K562 (cell line): ENCODE measurements at regions not wholly inside any gene's neighbourhood (a gene's known extent, or its start where the extent isn't known, plus 50 kb on each side); places are given as distances from the start of the nearest gene placed in this dataset.

Experiments
- ATAC-seq: fragments of 200-7000 bp; cut with Tn5 transposase; 3 replicates; pipeline ENCODE4 v1.9.1; 2020; ENCODE audit warnings: moderate library complexity
- BruUV-seq: library from RNA; stranded (reverse); fragments of 400-500 nt; replicated peaks from 2 replicates; lab custom pipeline; 2021; lab: Mats Ljungman, UMichigan
- CTCF ChIA-PET: fragments of 300-600 bp; formaldehyde crosslinking; extraction: SDS; loops from one replicate; lab custom pipeline; 2021; ENCODE audit warnings: low intra/inter-chr PET ratio; lab: Yijun Ruan, JAX
- POLR2A ChIA-PET: fragments of 300-600, 350-650 bp; sonication (Branson Sonifier 250); formaldehyde crosslinking; extraction: SDS; loops from one replicate; lab custom pipeline; 2021; ENCODE audit warnings: antibody characterized with exemption, inconsistent platforms; lab: Yijun Ruan, JAX
- DNase-seq, 4 experiments: peaks; one replicate each; pipeline versions ENCODE4 v3.0.0 to v3.0.0-alpha.2; 2011 to 2018; ENCODE audit warnings: low spot score in 3 of 4, mixed read lengths in 3 of 4; ENCODE audit errors: extremely low read depth in 1 of 4
- FAIRE-seq: peaks from 2 replicates; lab custom pipeline; 2011; peaks lifted over from hg19 to GRCh38; lab: Jason Lieb, UNC
- H2AFZ ChIP-seq: 2 replicates; pipeline ENCODE4 v1.6.0; 2011; ENCODE audit warnings: low read depth, low read length, control low read depth, inconsistent platforms
- H3K27ac ChIP-seq: fragments of 200-600 bp; 3 replicates; pipeline ENCODE4 v1.8.0; 2011; ENCODE audit warnings: low read depth, mild to moderate bottlenecking, control low read depth, inconsistent platforms, low read length, moderate library complexity, mixed read lengths; ENCODE audit errors: extremely low read depth
- H3K27me3 ChIP-seq, 2 experiments: fragments of 300-600 bp in 1 of 2; 2 replicates in 1 of 2; 3 replicates in 1 of 2; pipeline versions ENCODE4 v1.6.0 to v1.8.0; 2011; ENCODE audit warnings: inconsistent platforms in 2 of 2, low read length in 2 of 2, mild to moderate bottlenecking in 1 of 2, mixed read lengths in 1 of 2, moderate library complexity in 1 of 2; ENCODE audit not compliant: control insufficient read depth in 2 of 2, insufficient read depth in 2 of 2
- H3K36me3 ChIP-seq: fragments of 300-600 bp; 3 replicates; pipeline ENCODE4 v1.8.0; 2011; ENCODE audit warnings: mild to moderate bottlenecking, low read length, inconsistent platforms; ENCODE audit not compliant: control insufficient read depth, insufficient read depth
- H3K4me1 ChIP-seq, 2 experiments: fragments of 200-600 bp in 1 of 2; replicated peaks in 1 of 2; 2 replicates in 1 of 2; 3 replicates in 1 of 2; pipeline versions ENCODE4 v1.5.1 to v1.8.0; 2011; ENCODE audit warnings: inconsistent platforms in 2 of 2, low read length in 2 of 2, mild to moderate bottlenecking in 1 of 2, mixed read lengths in 1 of 2, moderate library complexity in 1 of 2; ENCODE audit not compliant: control insufficient read depth in 2 of 2, insufficient read depth in 2 of 2
- H3K4me2 ChIP-seq: 2 replicates; pipeline ENCODE4 v1.6.1; 2011; ENCODE audit warnings: low read length, control low read depth, inconsistent platforms, mixed read lengths; ENCODE audit not compliant: insufficient read depth
- H3K4me3 ChIP-seq: fragments of 200-600 bp; sonication (generic), shearing (Covaris generic); 2 replicates; pipeline ENCODE4 v1.5.1; 2016; ENCODE audit warnings: control low read depth, inconsistent platforms
- H3K79me2 ChIP-seq: fragments of 200-600 bp; 3 replicates; pipeline ENCODE4 v1.8.0; 2011; ENCODE audit warnings: low read length, inconsistent platforms; ENCODE audit not compliant: control insufficient read depth, insufficient read depth
- H3K9ac ChIP-seq, 2 experiments: 2 replicates each; pipeline versions ENCODE4 v1.6.0 to v1.6.1; 2011; ENCODE audit warnings: low read depth in 2 of 2, low read length in 2 of 2, control low read depth in 1 of 2, inconsistent platforms in 1 of 2, mild to moderate bottlenecking in 1 of 2, mixed read lengths in 1 of 2; ENCODE audit not compliant: insufficient read depth in 1 of 2
- H3K9me1 ChIP-seq: one replicate; pipeline ENCODE4 v1.6.0; 2011; ENCODE audit warnings: inconsistent platforms, mild to moderate bottlenecking, low read length, moderate library complexity; ENCODE audit not compliant: control insufficient read depth, insufficient read depth
- H3K9me3 ChIP-seq: replicated peaks from 2 replicates; pipeline ENCODE4 v1.5.1; 2011; ENCODE audit warnings: low read depth, low read length, inconsistent platforms; ENCODE audit not compliant: control insufficient read depth, insufficient read depth
- H4K20me1 ChIP-seq: replicated peaks from 2 replicates; pipeline ENCODE4 v1.6.1; 2011; ENCODE audit warnings: low read length, inconsistent platforms, mixed read lengths; ENCODE audit not compliant: control insufficient read depth, insufficient read depth
- BRD4 ChIP-seq: fragments of 200-600 bp; sonication (generic); IDR thresholded peaks from 2 replicates; pipeline ENCODE4 v1.6.1; 2017; ENCODE audit warnings: inconsistent platforms
- KDM1A ChIP-seq, 2 experiments: fragments of 450-650 bp; IDR thresholded peaks; 2 replicates each; pipeline ENCODE4 v1.6.1; 2016; ENCODE audit warnings: mild to moderate bottlenecking in 2 of 2
- NR1H2 ChIP-seq: sonication (generic); formaldehyde crosslinking; IDR thresholded peaks from 2 replicates; pipeline ENCODE4 v1.4.0; 2020; ENCODE audit warnings: mild to moderate bottlenecking, missing genetic modification reagents
- SFPQ ChIP-seq: fragments of 200-400 bp; formaldehyde crosslinking; IDR thresholded peaks from 2 replicates; pipeline ENCODE4 v1.6.1; 2017; ENCODE audit warnings: mild to moderate bottlenecking, low read depth, low read length, moderate library complexity
- SIN3B ChIP-seq: fragments of 450-650 bp; IDR thresholded peaks from 2 replicates; pipeline ENCODE4 v1.6.1; 2017; ENCODE audit warnings: low read depth, mild to moderate bottlenecking, moderate library complexity
- ZNF318 ChIP-seq, 2 experiments: fragments of 450-650 bp; IDR thresholded peaks; 2 replicates each; pipeline ENCODE4 v1.6.1; 2016; ENCODE audit warnings: mild to moderate bottlenecking in 2 of 2, borderline replicate concordance in 1 of 2, low read depth in 1 of 2, moderate library complexity in 1 of 2
- ZNF609 ChIP-seq: sonication (generic); formaldehyde crosslinking; IDR thresholded peaks from 2 replicates; pipeline ENCODE4 v1.8.1; 2023; ENCODE audit warnings: missing genetic modification reagents, mild to moderate bottlenecking, borderline replicate concordance
- WGBS: fragments of 100-300 bp; shearing (Covaris generic); methylation state at CpG from one replicate; pipeline ENCODE4 v1.1.6; 2016; ENCODE audit warnings: low coverage, mixed read lengths; ENCODE audit not compliant: insufficient coverage; ENCODE audit errors: missing lambda C conversion rate; 5-methylcytosine and 5-hydroxymethylcytosine counted together
- in situ Hi-C: fragments of 300-500 bp; cut with MboI; formaldehyde crosslinking; loops from 4 replicates; pipeline ENCODE4 v1.15.0; 2018; ENCODE audit warnings: inconsistent platforms, mixed read lengths
- intact Hi-C: fragments of 100-400 bp; cut with micrococcal nuclease; formaldehyde crosslinking; loops from 2 replicates; pipeline ENCODE4 v1.14.2; 2022

- BruUV-seq = no TSS peak
- POLR2A ChIA-PET = no interaction called here
- DNase-seq (no peak), ATAC-seq (no peak), FAIRE-seq (no peak)
- CTCF ChIA-PET = no interaction called here
- H3K4me1 ChIP-seq = no peaks in the 10 kb centered on the region
- H4K20me1 ChIP-seq = no peaks in the 10 kb centered on the region
- no peaks in the 10 kb centered on the region for H3K27me3 ChIP-seq
- H2AFZ ChIP-seq = no peak overlapping the region
- no peak overlapping the region for H3K4me3 ChIP-seq
- H3K27ac ChIP-seq = no peak overlapping the region
- no peaks in the 10 kb centered on the region for H3K9me1 ChIP-seq
- in situ Hi-C loops (no loop called here), intact Hi-C loops (no loop called here)
- no peaks in the 10 kb centered on the region for H3K9me3 ChIP-seq
- 0% methylated on average over 3 of the region's 3 CpGs for WGBS
- H3K79me2 ChIP-seq = no peaks in the 10 kb centered on the region
- no peak overlapping the region for H3K4me2 ChIP-seq
- H3K36me3 ChIP-seq = no peaks in the 10 kb centered on the region
- no peak overlapping the region for H3K9ac ChIP-seq
- TF ChIP-seq SFPQ (no peak), ZNF609 (CRISPR knock-in tag) (no peak), BRD4 (no peak), SIN3B (no peak), ZNF318 (IDR thresholded peaks at IDR 0.05; ENCODE audit: borderline replicate concordance in 1 of 2, low read depth in 1 of 2) (no peak), NR1H2 (CRISPR knock-in tag) (no peak), KDM1A (IDR thresholded peaks at IDR 0.05) (no peak)
Observed at GRCh38 chr18:45286431-45286830, 328.8 kb upstream of the SLC14A2 start.
